ENCODE measurements at regions not wholly inside any gene's neighbourhood (a gene's known extent, or its start where the extent isn't known, plus 50 kb on each side); places are given as distances from the start of the nearest gene placed in this dataset.

DNA sequence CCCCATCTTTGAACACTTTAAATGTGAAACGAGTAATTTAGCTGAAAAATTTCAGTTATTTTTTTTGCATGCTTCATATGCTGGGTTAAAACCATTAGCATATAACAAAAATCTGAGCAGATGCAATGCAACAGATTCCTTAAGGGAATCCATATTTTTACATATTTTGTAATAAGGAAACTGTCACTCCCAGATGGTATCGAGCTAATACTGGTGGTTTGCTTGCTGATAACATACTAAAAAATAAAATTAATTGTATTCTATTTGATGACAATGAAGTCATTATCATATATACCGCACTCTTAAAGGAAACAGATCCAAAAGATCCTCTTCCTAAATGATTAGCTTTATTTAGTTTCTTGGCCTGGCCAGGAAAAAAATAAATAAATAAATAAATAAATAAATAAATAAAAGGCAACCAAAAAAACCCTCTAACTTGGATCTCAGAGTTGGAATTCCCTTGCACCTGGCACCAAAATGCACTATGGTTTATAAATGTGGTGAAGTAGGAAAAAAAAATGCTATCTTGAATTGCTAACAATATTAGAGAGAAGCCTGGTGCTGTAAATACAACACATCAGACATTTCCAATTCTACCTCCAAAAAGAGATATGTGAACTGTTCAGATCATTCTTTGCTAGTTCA, 503.2 kb upstream of the ARRDC4 start:
- Histone ChIP-seq H3K27ac (no peak overlapping the region), H3K27me3 (no peaks in the 10 kb centered on the region), H3K4me3 (no peak overlapping the region), H3K36me3 (replicated peaks in 1 of 2) (no peaks in the 10 kb centered on the region), H3K4me1 (replicated peaks in 1 of 2) (peaks cover 0 to 6% of the 10 kb centered on the region in 2 donors), H3K9me3 (replicated peaks in 1 of 3) (no peaks in the 10 kb centered on the region)
- DNase-seq, result no peak
- TF ChIP-seq POLR2A (IDR thresholded peaks at IDR 0.05), result no peak
- TF ChIP-seq, protein P1, sequence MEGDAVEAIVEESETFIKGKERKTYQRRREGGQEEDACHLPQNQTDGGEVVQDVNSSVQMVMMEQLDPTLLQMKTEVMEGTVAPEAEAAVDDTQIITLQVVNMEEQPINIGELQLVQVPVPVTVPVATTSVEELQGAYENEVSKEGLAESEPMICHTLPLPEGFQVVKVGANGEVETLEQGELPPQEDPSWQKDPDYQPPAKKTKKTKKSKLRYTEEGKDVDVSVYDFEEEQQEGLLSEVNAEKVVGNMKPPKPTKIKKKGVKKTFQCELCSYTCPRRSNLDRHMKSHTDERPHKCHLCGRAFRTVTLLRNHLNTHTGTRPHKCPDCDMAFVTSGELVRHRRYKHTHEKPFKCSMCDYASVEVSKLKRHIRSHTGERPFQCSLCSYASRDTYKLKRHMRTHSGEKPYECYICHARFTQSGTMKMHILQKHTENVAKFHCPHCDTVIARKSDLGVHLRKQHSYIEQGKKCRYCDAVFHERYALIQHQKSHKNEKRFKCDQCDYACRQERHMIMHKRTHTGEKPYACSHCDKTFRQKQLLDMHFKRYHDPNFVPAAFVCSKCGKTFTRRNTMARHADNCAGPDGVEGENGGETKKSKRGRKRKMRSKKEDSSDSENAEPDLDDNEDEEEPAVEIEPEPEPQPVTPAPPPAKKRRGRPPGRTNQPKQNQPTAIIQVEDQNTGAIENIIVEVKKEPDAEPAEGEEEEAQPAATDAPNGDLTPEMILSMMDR (IDR thresholded peaks at IDR 0.05), result no peak
- 74 to 87% (median 80%) methylated on average over 3 of the region's 3 CpGs for WGBS, 4 donors
- intact Hi-C loops (cut with DNase I), result no loop called here

DNA sequence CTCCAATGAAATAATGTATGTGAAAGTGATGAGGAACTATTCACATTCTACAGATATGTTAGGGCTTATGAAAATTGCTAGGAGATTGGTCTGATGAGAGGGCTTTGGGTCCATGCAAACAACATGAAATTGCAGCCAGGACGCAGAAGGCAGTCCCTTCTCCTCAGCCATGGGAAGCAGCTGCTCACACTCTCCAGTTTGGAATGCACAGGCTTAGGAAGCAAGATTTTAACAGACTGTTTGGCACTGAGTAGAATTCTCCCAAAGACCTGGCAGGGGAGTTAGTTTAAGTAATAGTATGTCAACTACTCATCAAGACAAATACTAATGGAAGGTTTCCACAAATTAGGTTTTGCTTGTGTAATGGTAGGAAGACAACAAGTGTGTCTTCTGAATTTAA, 500.7 kb upstream of the ARRDC4 start:
- no peaks in the 10 kb centered on the region for H3K36me3 ChIP-seq (replicated peaks in 1 of 2)
- H3K9me3 ChIP-seq (replicated peaks in 1 of 3), result no peaks in the 10 kb centered on the region
- 56 to 85% (median 76%) methylated on average over 1 of the region's 1 CpG for WGBS, 4 donors
- H3K4me1 ChIP-seq (replicated peaks in 1 of 2), result peaks cover 0 to 6% of the 10 kb centered on the region in 2 donors
- H3K27me3 ChIP-seq, result no peaks in the 10 kb centered on the region
- DNase-seq, result no peak
- H3K27ac ChIP-seq, result no peak overlapping the region
- intact Hi-C loops (cut with DNase I), result no loop called here
- H3K4me3 ChIP-seq, result no peak overlapping the region
- TF ChIP-seq POLR2A (IDR thresholded peaks at IDR 0.05), result no peak
- TF ChIP-seq, protein P1 (IDR thresholded peaks at IDR 0.05), result no peak

DNA sequence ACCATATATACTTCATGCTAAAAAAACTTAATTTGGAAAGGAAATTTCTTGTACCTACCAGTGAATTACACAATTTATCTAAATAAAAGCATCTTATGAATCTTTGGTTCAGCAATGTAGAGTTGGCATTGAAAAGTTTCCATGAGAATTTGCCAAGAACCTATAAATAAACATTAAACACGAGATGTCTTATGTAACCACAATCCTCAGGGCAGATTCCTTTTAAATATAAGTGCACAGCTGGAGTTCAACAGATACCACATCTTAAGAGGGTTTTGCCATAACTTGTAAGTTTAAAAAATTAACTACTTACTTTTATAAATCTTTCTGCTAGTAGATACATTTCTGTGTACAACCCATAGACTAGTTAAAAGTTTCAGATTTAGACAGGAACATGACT, 499.3 kb upstream of the ARRDC4 start:
- intact Hi-C loops (cut with DNase I), result no loop called here
- H3K4me3 ChIP-seq, result no peak overlapping the region
- no peaks in the 10 kb centered on the region for H3K9me3 ChIP-seq (replicated peaks in 1 of 3)
- peaks cover 0 to 6% of the 10 kb centered on the region in 2 donors for H3K4me1 ChIP-seq (replicated peaks in 1 of 2)
- no peaks in the 10 kb centered on the region for H3K27me3 ChIP-seq
- no peaks in the 10 kb centered on the region for H3K36me3 ChIP-seq (replicated peaks in 1 of 2)
- TF ChIP-seq, protein P1 (IDR thresholded peaks at IDR 0.05), result no peak
- no peak for TF ChIP-seq POLR2A (IDR thresholded peaks at IDR 0.05)
- H3K27ac ChIP-seq, result no peak overlapping the region
- DNase-seq, result no peak
- 7 to 14% (median 9%) methylated on average over 1 of the region's 1 CpG for WGBS, 4 donors

DNA sequence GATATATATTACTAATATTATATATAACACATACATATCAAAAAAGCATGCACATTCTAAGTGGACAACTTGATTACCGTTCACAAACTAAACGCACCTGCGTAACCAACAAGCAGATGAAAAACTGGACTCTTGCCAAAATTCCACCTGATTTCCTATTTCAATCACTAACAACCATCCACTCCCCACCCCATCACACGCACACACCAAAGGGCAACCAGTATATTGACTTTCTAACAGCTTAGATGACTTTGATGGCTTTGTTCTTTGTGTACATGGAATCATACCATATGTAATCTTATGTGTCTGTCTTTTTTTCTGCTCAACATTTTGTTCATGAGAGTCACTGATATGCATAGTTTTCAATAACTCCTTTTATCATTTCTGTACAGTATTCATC, 496.8 kb upstream of the ARRDC4 start:
- intact Hi-C loops (cut with DNase I), result no loop called here
- WGBS, 4 donors, result 62 to 81% (median 75%) methylated on average over 4 of the region's 4 CpGs

More for the DNA sequence above, 496.8 kb upstream of the ARRDC4 start:
- H3K4me1 ChIP-seq (replicated peaks in 1 of 2), result peaks cover 0 to 6% of the 10 kb centered on the region in 2 donors
- no peaks in the 10 kb centered on the region for H3K27me3 ChIP-seq
- H3K9me3 ChIP-seq (replicated peaks in 1 of 3), result no peaks in the 10 kb centered on the region
- H3K36me3 ChIP-seq (replicated peaks in 1 of 2), result no peaks in the 10 kb centered on the region
- H3K27ac ChIP-seq, result no peak overlapping the region
- H3K4me3 ChIP-seq, result no peak overlapping the region
- no peak for DNase-seq
- no peak for TF ChIP-seq POLR2A (IDR thresholded peaks at IDR 0.05)
- TF ChIP-seq, protein P1 (IDR thresholded peaks at IDR 0.05), result no peak
